ENCODE measurements at regions not wholly inside any gene's neighbourhood (a gene's known extent, or its start where the extent isn't known, plus 50 kb on each side); places are given as distances from the start of the nearest gene placed in this dataset.

DNA sequence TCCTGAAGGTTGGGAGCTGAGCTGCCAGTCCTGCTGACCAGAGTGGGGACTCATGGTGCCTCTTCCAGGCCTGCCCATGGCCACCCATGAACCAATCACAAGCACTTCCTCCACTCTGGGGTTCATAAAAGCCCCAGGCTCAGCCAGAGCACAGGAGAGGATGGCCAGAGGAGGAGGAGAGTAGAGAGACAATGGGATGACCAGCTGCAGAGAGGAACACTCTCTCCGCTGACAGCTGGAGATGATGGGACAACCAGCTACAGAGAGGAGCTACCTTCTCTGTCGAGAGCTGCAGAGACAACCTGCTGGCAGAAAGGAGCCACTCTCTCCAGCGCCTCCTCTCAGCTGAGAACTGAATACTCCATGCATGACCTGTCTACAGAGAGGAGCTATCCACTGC lies 886.1 kb downstream of the BCL11B start:
- TF ChIP-seq POLR2AphosphoS5 (IDR thresholded peaks at IDR 0.05) (no peak), CTCF (IDR thresholded peaks at IDR 0.05) (no peak), POLR2A (IDR thresholded peaks at IDR 0.05) (no peak), EP300 (IDR thresholded peaks at IDR 0.05) (no peak)

Measured in suprapubic skin (tissue), 4 donors.